ENCODE measurements at regions not wholly inside any gene's neighbourhood (a gene's known extent, or its start where the extent isn't known, plus 50 kb on each side); places are given as distances from the start of the nearest gene placed in this dataset.

GRCh38 chr12:124505001-124505818 lies 62.2 kb downstream of the NCOR2 start:
- H3K4me3 ChIP-seq (ENCODE audit: low read depth, low read length, poor library complexity, severe bottlenecking) = no peak overlapping the region
- no peaks in the 10 kb centered on the region for H3K9me3 ChIP-seq (ENCODE audit: low read length)
- ChIA-PET CTCF (ENCODE audit: unreplicated experiment) (interaction anchor here (0.5 kb wide), 1 partner anchor 117 kb away, joined by 4 read pairs; no protein-coding TSS in a partner anchor), POLR2A (no interaction called here)
- no peak for DNase-seq (ENCODE audit: low spot score)
- H3K79me2 ChIP-seq (ENCODE audit: insufficient read depth, low read depth, low read length) = no peaks in the 10 kb centered on the region
- H3K27ac ChIP-seq (ENCODE audit: low read depth, low read length, poor library complexity, severe bottlenecking) = no peak overlapping the region
- no peak for TF ChIP-seq CTCF (conservative IDR thresholded peaks at IDR 0.05; ENCODE audit: low read length)
- no peak for TF ChIP-seq EZH2phosphoT487 (IDR thresholded peaks at IDR 0.05; ENCODE audit: borderline replicate concordance, low read depth, low read length)
- no peak overlapping the region for H2AFZ ChIP-seq (ENCODE audit: low read length)
- H3K4me2 ChIP-seq (ENCODE audit: low read length) = no peak overlapping the region
- H3K4me1 ChIP-seq (ENCODE audit: insufficient read depth, low read length, poor library complexity, severe bottlenecking) = no peaks in the 10 kb centered on the region
- H3K36me3 ChIP-seq (ENCODE audit: insufficient read depth, low read length) = no peaks in the 10 kb centered on the region
- BruUV-seq (replicated peaks) = no TSS peak
- intact Hi-C loops (cut with micrococcal nuclease; ENCODE audit: unreplicated experiment) = no loop called here
- no peaks in the 10 kb centered on the region; the same call in 1 of the 2 replicates for H4K20me1 ChIP-seq (ENCODE audit: insufficient read depth, low read length)
- H3K9me2 ChIP-seq (ENCODE audit: insufficient read depth, low read length) = no peaks in the 10 kb centered on the region

- no peaks in the 10 kb centered on the region for H3K4me1 ChIP-seq (ENCODE audit: insufficient read depth, low read length, poor library complexity, severe bottlenecking)
- no peak overlapping the region for H3K4me2 ChIP-seq (ENCODE audit: low read length)
- no peak for TF ChIP-seq EZH2phosphoT487 (IDR thresholded peaks at IDR 0.05; ENCODE audit: borderline replicate concordance, low read depth, low read length)
- TF ChIP-seq CTCF (conservative IDR thresholded peaks at IDR 0.05; ENCODE audit: low read length) = no peak
- H3K27ac ChIP-seq (ENCODE audit: low read depth, low read length, poor library complexity, severe bottlenecking) = no peak overlapping the region
- H3K36me3 ChIP-seq (ENCODE audit: insufficient read depth, low read length) = no peaks in the 10 kb centered on the region
- POLR2A ChIA-PET = no interaction called here
- no peak overlapping the region for H3K4me3 ChIP-seq (ENCODE audit: low read depth, low read length, poor library complexity, severe bottlenecking)
- no TSS peak for BruUV-seq (replicated peaks)
- no peaks in the 10 kb centered on the region for H3K9me2 ChIP-seq (ENCODE audit: insufficient read depth, low read length)
- H4K20me1 ChIP-seq (ENCODE audit: insufficient read depth, low read length) = no peaks in the 10 kb centered on the region; the same call in 1 of the 2 replicates
- H2AFZ ChIP-seq (ENCODE audit: low read length) = no peak overlapping the region
- H3K9me3 ChIP-seq (ENCODE audit: low read length) = no peaks in the 10 kb centered on the region
- DNase-seq (ENCODE audit: low spot score) = no peak
- intact Hi-C loops (cut with micrococcal nuclease; ENCODE audit: unreplicated experiment) = no loop called here
- CTCF ChIA-PET (ENCODE audit: unreplicated experiment) = no interaction called here
- no peaks in the 10 kb centered on the region for H3K79me2 ChIP-seq (ENCODE audit: insufficient read depth, low read depth, low read length)
Observed at GRCh38 chr12:124504273-124505000, 63.0 kb downstream of the NCOR2 start.

GRCh38 chr12:124503305-124503704 lies 64.1 kb downstream of the NCOR2 start:
- peaks cover 8% of the 10 kb centered on the region; the same call in 1 of the 2 replicates for H4K20me1 ChIP-seq (ENCODE audit: insufficient read depth, low read length)
- no peaks in the 10 kb centered on the region for H3K79me2 ChIP-seq (ENCODE audit: insufficient read depth, low read depth, low read length)
- BruUV-seq (replicated peaks) = no TSS peak
- no peak overlapping the region for H3K4me2 ChIP-seq (ENCODE audit: low read length)
- H3K9me2 ChIP-seq (ENCODE audit: insufficient read depth, low read length) = no peaks in the 10 kb centered on the region
- POLR2A ChIA-PET = no interaction called here
- no peak overlapping the region for H3K4me3 ChIP-seq (ENCODE audit: low read depth, low read length, poor library complexity, severe bottlenecking)
- no peaks in the 10 kb centered on the region for H3K9me3 ChIP-seq (ENCODE audit: low read length)
- intact Hi-C loops (cut with micrococcal nuclease; ENCODE audit: unreplicated experiment) = no loop called here
- no peaks in the 10 kb centered on the region for H3K36me3 ChIP-seq (ENCODE audit: insufficient read depth, low read length)
- DNase-seq (ENCODE audit: low spot score) = no peak
- TF ChIP-seq CTCF (conservative IDR thresholded peaks at IDR 0.05; ENCODE audit: low read length) (no peak), EZH2phosphoT487 (IDR thresholded peaks at IDR 0.05; ENCODE audit: borderline replicate concordance, low read depth, low read length) (no peak)
- H2AFZ ChIP-seq (ENCODE audit: low read length) = no peak overlapping the region
- no peaks in the 10 kb centered on the region for H3K4me1 ChIP-seq (ENCODE audit: insufficient read depth, low read length, poor library complexity, severe bottlenecking)
- H3K27ac ChIP-seq (ENCODE audit: low read depth, low read length, poor library complexity, severe bottlenecking) = no peak overlapping the region
- CTCF ChIA-PET (ENCODE audit: unreplicated experiment) = no interaction called here

All from OCI-LY7 (cell line).